Erythroblast (primary cell): ENCODE measurements at regions not wholly inside any gene's neighbourhood (a gene's known extent, or its start where the extent isn't known, plus 50 kb on each side); places are given as distances from the start of the nearest gene placed in this dataset.

ENCODE experiments used
- DNase-seq, 2 experiments: peaks; one replicate each; lab custom pipeline; 2025; lab: John Stamatoyannopoulos, UW
- GATA1 ChIP-seq: IDR thresholded peaks from 2 replicates; pipeline ENCODE4 v1.6.1; 2011; ENCODE audit warnings: low read depth, mild to moderate bottlenecking, control low read depth, low read length, moderate library complexity
- POLR2A ChIP-seq: IDR thresholded peaks from 2 replicates; pipeline ENCODE4 v1.6.1; 2011; ENCODE audit warnings: mild to moderate bottlenecking, low read length

DNA sequence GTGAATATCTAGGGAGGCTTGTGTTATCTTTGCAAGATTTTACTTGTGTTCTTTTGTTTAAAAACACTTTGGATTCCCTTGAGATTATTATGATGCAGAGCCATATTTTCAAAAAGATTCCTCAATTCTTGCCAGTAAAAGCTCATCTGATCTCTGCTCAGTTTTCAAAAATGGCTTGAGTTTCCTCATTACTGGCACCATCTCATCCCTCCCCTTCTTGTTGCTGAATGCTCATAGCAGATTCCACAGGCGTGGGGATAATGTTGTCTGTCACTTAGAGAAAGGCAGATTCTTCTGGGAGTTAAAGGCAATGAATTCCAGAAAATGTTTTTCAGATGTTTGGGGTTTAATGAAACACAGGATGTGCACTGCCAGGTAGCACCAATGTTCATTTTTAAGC is 170.4 kb upstream of the TANK start:
- TF ChIP-seq GATA1 (no peak), POLR2A (no peak)
- no peak for DNase-seq

DNA sequence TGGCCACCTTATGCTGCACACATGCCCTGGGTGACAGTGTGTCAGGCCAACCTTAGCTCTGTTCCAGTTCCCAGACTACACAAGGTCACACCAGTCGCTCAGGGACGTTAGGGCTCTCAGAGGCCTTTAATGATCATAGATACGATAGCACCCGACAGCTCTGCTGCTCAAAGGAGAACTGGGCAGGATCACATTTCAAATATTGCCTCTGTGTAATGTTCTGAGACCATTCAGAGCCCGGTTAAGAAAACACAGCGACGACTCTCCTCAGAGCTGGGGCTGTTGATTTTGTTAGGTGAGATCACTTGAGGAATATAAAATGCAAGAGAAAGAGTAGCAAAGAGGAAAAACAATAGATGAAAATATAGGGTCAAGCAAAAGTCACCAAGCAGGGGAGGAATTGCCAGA is 166.6 kb upstream of the TANK start:
- DNase-seq = no peak
- TF ChIP-seq POLR2A (no peak), GATA1 (no peak)

DNA sequence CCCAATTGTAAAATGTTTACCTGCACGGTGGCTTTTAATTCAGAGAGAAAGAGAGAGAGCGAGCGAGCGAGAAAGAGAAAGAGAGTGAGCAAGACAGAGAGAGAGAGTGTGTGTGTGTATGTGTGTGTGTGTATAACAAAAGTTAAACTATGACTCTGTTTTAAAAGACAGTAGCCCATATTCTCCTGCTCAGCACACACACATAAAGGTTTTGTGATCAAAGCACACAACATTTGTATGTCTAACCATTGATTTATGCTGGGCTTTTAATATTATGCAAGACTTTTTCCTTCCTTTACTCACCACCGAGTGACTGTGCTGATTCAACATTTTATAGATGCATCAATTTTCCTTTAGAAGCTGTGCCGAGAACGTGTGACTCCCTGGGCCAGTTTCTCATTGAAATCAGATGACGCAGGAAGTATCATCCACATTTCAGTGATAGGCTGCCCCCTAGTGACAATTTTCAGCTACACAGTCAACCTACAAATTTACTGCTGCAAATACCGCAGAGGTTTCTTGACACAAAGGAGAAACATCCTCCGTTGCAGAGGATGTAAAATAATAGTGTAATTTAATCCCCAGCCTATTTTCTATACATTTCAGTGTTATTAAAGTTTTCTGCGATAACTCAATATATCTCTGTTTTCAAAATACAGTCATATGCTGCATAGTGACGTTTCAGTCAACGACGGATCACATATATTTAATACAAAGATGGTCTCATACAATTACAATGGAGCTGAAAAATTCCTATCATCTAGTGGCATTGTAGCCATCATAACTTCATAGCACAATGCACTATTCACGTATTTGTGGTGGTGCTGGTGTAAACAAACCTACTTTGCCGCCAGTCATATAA is 165.9 kb upstream of the TANK start:
- peak; percentile 59 to 78 for DNase-seq
- TF ChIP-seq GATA1 = no peak
- no peak for TF ChIP-seq POLR2A

DNA sequence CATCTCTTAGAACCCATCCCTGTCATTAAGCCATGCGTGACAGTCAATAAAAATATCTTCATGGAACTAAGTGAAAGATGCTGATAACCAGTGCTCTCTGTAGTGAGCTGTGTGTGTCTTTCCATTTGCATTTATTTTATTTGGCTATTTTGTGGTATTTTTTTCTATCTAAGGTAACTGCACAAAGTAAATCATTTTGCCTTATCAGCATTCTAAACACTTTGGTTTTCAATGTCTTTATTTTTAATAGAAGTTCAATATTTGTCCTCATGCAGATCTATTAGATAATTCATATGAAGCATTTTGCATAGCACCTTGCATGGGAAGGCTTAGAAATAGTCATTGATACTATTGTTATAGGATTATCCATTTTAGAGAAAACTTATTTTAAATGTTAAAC is 163.6 kb upstream of the TANK start:
- TF ChIP-seq GATA1 = no peak
- TF ChIP-seq POLR2A = no peak
- no peak for DNase-seq

DNA sequence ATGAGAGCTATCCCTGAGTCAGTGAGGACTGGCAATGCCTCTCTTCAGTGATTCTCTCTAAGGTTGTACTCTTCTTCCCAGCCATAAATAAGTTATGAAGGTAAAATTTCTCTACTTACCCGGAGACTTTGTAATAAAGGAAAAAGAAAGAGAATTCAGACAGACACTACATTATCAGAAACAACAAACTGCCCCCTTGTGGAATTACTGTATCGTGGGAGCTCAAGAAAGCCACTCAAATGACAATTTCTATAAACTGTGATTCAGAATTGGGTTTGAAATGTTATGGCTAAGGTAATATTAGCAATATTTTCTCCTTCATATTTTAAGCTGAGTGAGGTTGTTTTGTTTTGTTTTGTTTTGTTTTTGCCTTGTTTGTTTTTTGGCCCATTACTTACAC is 155.8 kb upstream of the TANK start:
- DNase-seq = no peak
- no peak for TF ChIP-seq GATA1
- no peak for TF ChIP-seq POLR2A

DNA sequence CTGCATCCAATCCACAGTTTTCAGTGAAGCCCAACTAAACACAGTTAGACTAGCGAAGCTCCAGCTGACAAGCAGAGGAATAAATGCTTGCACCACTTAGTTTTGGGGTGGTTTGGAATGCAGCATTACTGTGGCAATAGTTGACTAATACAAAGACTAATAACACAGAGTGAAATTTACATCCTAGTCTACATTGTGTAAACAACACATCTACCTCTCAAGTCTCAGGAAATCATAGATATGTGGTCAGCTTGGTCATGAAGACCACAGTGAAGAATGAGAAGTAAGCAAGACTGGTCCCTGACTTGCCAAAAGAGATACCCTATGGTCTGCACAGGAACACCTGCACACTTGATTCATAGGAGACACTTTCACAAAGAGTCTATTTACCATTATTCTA is 155.1 kb upstream of the TANK start:
- no peak for DNase-seq
- TF ChIP-seq POLR2A (no peak), GATA1 (no peak)

DNA sequence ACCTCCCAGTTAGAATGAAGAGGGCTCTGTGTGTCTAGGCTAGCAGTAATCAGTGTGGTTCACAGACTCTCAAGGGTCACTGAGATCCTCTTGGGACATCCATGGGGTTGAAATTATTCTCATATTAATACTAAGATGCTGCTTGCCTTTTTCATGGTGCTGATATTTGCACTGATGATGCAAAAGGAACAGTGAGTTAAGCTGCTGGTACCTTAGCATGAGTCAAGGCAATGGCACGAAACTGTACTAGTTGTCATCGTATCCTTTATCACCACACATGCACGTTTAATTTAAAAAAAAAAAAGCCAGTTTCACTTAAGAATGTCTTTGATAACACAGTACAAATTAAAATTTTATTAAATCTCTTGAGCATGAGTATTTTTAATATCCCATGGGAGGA is 151.9 kb upstream of the TANK start:
- no peak for TF ChIP-seq POLR2A
- TF ChIP-seq GATA1 = no peak
- DNase-seq = no peak

DNA sequence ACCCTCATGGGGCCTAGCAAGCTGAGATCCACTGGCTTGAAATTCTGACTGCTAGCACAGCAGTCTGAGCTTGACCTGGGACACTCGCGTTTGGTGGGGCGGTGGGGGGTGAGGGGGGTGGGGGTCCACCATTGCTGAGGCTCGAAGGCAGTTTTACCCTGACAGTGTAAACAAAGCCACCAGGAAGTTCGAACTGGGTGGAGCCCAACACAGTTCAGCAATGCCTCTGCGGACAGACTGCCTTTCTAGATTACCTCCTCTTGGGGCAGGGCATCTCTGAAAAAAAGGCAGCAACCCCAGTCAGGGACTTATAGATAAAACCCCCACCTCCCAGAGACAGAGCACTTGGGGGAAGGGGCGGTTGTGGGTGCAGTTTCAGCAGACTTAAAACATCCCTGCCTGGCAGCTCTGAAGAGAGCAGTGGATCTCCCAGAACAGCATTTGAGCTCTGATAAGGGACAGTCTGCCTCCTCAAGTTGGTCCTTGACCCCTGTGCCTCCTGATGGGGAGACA is 149.7 kb upstream of the TANK start:
- DNase-seq = peak; percentile 41 to 70
- TF ChIP-seq POLR2A = no peak
- no peak for TF ChIP-seq GATA1

DNA sequence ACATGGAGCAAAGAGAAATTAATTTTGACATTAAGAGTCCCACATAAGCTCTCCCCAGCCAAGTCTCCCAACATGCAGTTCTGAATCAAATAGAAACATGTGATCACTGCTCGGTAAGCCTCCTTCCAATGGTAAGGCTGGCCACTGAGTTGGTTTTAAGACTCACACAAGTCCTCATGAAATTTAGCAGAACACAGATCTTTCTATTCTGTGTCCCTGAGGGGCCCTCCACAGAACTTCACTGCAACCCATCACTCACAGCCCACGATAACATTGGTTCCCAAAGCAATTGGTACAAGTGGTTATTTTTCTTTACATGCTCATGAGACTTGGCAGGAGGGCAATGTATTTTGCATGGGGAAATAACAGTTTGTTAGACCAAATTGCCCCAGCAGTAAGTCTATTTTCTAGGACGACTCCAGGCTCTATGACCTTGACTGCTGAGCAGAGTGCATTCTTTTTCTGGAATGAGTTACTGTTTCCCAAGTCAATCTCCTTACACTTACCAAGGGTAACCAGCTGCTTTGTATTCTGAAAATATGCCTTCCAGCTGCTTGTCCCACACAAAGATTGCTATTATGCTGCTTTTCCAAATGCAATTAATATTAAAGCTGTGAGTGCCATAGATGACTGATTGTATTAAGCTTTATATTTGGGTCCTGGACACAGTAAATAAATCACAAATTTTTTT is 142.3 kb upstream of the TANK start:
- TF ChIP-seq GATA1 = no peak
- TF ChIP-seq POLR2A = no peak
- DNase-seq = no peak

DNA sequence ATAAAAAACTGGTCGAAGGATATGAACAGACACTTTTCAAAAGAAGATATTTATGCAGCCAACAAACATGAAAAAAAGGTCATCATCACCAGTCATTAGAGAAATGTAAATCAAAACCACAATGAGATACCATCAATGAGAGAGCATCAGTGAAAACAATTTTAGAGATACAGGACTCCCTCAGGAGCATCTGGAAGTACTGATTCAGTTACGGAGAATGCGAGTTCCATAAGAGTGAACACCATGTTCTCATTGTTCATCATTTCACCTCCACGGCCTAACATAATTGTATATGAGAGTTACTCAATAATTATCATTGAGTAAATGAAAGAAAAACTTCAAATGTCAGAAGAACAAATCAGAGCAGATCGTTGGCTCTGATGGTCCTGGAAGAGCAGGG is 140.9 kb upstream of the TANK start:
- TF ChIP-seq POLR2A (no peak), GATA1 (no peak)
- DNase-seq = no peak

DNA sequence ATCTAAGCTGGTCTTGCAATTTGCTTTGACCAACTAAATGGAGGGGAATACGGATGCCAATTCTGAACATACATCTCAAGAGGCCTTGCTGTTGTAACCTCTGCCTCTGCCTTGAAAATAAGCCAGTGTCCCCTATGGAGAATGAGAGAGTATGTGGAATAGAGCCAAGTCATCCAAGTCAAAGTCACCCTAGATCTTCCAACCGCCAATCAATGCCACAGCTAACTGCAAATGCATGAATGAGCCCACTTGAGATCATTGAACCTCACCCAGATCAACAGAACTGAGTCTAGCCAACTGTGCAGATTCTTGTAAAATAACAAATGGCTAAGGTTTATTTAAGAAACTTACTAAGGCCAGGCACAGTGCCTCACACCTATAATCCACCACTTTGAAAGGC is 139.8 kb upstream of the TANK start:
- DNase-seq = no peak
- no peak for TF ChIP-seq POLR2A
- no peak for TF ChIP-seq GATA1

DNA sequence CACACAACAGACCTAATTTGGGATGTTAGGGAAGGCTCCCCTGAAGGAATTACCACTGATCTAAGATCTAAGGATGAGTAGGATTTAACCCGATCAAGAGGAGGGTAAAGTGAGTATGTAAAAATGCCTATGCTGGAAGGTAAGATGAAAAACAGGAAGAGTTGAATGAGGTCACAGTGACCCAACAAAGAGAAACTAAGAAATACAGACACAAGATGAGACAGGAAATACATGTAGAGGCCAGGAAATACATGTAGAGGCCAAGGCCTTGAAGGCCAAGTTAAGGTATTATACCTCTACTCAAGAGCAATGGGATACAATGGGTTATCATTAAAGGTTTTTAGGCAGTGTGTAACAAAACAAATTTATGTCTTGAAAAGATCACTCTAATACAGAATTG is 131.6 kb upstream of the TANK start:
- DNase-seq = no peak
- TF ChIP-seq GATA1 (no peak), POLR2A (no peak)

DNA sequence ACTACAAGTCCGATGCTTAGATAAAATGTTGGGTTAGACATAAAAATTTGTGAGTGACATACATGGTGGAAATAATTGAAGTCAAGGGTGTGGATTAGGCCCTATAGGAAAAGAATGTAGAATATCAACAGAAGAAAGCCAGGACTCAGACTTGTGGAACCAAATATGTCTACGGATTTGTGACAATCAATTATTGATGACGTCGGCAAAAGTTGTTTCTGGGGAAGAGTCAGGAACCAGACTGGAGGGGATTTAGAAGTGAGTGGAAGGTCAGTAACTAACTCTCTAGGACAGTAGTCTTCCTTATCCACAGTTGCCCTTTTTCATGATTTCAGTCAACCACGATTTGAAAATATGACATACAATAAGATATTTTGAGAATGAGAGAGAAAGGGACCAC is 130.9 kb upstream of the TANK start:
- no peak for TF ChIP-seq GATA1
- no peak for TF ChIP-seq POLR2A
- no peak for DNase-seq

DNA sequence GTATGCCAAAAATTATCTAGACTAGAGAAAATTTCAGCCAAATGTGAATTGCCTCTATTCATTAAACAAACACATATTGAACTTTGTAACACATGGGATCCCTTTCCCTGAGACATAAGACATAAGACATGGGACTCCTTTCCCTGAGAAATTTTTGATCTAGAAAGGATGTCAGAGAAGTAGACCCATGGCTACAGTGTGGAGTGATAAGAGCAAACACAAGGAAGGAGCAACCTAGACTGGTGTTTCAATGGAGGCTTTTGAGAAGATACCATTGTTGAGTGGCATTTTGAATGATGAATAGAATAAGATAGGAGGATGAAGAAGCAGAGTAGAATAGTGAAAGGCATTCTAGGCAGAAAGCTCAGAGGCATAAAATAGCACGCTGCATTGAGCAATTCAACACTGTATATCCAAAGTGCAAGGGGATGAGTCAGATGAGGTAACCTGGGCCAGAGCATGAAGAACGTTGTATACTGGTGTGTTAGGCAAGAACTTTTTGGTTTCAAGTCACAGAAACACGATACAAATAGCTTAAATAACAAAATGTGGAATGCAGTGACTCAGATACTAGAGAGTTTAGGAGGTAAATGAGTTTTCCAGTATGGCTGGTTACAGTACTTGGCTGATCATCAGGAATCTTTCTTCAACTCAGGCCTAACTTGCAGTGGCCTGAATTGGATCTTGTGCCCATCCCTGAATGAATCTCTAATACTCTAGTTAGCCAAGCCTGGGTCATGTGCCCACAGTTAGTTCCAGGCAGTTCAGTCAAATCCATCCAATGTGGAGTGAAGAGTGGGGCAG is 129.8 kb upstream of the TANK start:
- no peak for DNase-seq
- TF ChIP-seq GATA1 (no peak), POLR2A (no peak)
